ENCODE measurements at regions not wholly inside any gene's neighbourhood (a gene's known extent, or its start where the extent isn't known, plus 50 kb on each side); places are given as distances from the start of the nearest gene placed in this dataset.

DNA sequence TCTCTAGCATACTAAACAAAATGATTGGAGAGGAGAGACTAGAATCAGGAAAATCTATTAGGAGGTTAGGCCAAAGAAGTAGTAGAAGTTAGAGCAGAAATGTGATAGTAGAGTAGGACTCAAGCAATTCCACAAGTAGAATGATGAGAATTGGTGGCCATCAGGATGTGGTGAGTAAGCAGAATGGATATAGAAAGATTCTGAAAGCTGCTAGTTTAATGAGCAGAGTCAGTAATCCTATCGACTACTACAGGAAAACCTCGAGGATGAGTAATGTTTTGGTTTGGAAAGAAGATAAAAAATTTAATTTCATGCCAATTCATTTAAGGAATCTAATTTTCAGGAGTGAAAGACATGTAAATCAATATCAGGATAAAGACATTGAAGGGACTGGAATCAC is 648.3 kb upstream of the PHF14 start:
- TF ChIP-seq, protein P1, sequence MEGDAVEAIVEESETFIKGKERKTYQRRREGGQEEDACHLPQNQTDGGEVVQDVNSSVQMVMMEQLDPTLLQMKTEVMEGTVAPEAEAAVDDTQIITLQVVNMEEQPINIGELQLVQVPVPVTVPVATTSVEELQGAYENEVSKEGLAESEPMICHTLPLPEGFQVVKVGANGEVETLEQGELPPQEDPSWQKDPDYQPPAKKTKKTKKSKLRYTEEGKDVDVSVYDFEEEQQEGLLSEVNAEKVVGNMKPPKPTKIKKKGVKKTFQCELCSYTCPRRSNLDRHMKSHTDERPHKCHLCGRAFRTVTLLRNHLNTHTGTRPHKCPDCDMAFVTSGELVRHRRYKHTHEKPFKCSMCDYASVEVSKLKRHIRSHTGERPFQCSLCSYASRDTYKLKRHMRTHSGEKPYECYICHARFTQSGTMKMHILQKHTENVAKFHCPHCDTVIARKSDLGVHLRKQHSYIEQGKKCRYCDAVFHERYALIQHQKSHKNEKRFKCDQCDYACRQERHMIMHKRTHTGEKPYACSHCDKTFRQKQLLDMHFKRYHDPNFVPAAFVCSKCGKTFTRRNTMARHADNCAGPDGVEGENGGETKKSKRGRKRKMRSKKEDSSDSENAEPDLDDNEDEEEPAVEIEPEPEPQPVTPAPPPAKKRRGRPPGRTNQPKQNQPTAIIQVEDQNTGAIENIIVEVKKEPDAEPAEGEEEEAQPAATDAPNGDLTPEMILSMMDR (IDR thresholded peaks at IDR 0.05; ENCODE audit: low read depth, low read length) = no peak
- TF ChIP-seq EZH2phosphoT487 (IDR thresholded peaks at IDR 0.05; ENCODE audit: low read depth) = no peak

Data from OCI-LY3 (cell line).